ENCODE measurements at regions not wholly inside any gene's neighbourhood (a gene's known extent, or its start where the extent isn't known, plus 50 kb on each side); places are given as distances from the start of the nearest gene placed in this dataset.

DNA sequence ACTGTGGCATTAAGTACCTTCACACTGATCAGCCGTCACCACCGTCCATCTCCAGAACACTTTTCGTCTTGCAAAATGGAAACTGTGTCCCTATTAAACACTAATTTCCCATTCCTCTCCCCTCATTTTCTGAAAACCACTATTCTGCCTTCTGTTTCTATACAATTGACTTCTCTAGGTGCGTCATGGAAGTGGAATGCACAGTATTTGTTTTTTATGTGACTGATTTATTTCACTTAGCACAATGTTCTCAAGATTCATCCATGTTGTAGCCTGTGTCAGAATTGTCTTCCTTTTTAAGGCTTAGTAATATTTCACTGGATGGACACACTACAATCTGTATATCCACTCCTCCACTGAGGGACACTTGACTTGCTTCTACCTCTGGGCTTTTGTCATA lies 53.8 kb upstream of the PDE10A start:
- Histone ChIP-seq H3K36me3 (ENCODE audit: control insufficient read depth in 2 of 2, insufficient read depth in 1 of 2, low read length in 2 of 2) (no peaks in the 10 kb centered on the region), H3K4me3 (ENCODE audit: low read depth, low read length) (no peak overlapping the region), H3K4me1 (ENCODE audit: control insufficient read depth, insufficient read depth, low read length) (0 out of 2 replicates have a peak, but pooled peaks cover 2% of the 10 kb centered on the region), H3K9me3 (ENCODE audit: control insufficient read depth, insufficient read depth, low read depth, low read length) (no peaks in the 10 kb centered on the region), H3K27ac (ENCODE audit: extremely low read depth, low read depth, low read length) (no peak overlapping the region)
- CTCF ChIA-PET: interaction anchor here (0.9 kb wide), 1 partner anchor 142 kb away, joined by 3 read pairs; no protein-coding TSS in a partner anchor
- POLR2A ChIA-PET: no interaction called here
- TF ChIP-seq KLF1 (tag by site-specific recombination; IDR thresholded peaks at IDR 0.05) (no peak), SALL2 (tag by site-specific recombination; IDR thresholded peaks at IDR 0.05; ENCODE audit: borderline replicate concordance) (no peak), ZNF146 (tag by site-specific recombination; IDR thresholded peaks at IDR 0.05) (0 out of 2 replicates have a peak, but pooled peaks have one; percentile 39)

DNA sequence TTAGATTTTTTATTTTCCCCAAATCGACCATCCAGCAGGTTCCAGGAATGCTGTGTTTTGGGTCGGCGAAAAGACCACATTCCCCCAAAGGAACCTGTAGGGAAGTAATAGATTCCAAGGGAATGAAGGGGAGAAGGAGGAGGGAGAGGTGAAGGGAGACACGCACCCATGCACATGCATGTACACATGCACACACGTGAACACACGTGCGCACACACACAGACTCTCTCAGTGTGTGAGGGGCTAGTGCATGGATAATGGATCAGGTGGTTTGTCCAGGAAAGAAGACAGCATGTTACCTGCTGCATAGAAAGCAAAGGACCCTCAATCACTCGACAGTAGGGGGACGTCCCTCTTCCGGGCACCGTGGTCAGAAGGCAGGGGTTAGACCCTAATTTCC lies 52.4 kb upstream of the PDE10A start:
- POLR2A ChIA-PET: no interaction called here
- H3K27ac ChIP-seq (ENCODE audit: extremely low read depth, low read depth, low read length): no peak overlapping the region
- H3K4me1 ChIP-seq (ENCODE audit: control insufficient read depth, insufficient read depth, low read length): 0 out of 2 replicates have a peak, but pooled peaks cover 2% of the 10 kb centered on the region
- H3K36me3 ChIP-seq (ENCODE audit: control insufficient read depth in 2 of 2, insufficient read depth in 1 of 2, low read length in 2 of 2): no peaks in the 10 kb centered on the region
- no peaks in the 10 kb centered on the region for H3K9me3 ChIP-seq (ENCODE audit: control insufficient read depth, insufficient read depth, low read depth, low read length)
- TF ChIP-seq ZNF596 (tag by site-specific recombination; IDR thresholded peaks at IDR 0.05): no peak
- CTCF ChIA-PET: interaction anchor here (1.0 kb wide), 1 partner anchor 14 kb away, joined by 4 read pairs; no protein-coding TSS in a partner anchor
- no peak overlapping the region for H3K4me3 ChIP-seq (ENCODE audit: low read depth, low read length)

DNA sequence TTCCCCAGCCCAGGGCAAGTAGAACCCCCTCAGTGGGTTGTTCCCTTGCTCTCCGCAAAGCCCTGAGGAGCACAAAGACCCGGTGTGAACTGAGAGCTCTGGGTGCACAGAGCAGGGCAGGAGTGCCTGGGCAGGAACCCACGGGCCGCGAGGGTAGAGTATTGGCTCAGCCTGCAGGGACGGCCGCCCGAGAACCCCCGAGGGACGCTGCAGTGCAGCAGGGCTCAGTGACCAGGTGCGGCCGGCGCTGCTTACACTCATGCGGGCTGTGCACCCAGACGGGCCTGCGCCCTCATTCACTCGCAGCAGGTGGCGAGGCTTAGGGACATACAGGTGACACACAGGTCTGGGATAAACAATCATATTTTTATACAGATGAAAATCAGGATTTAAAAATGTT lies 51.9 kb upstream of the PDE10A start:
- CTCF ChIA-PET: interaction anchor here (0.6 kb wide), 1 partner anchor 686 kb away, joined by 3 read pairs; no protein-coding TSS in a partner anchor
- no peak overlapping the region for H3K27ac ChIP-seq (ENCODE audit: extremely low read depth, low read depth, low read length)

More for the DNA sequence above, 51.9 kb upstream of the PDE10A start:
- H3K36me3 ChIP-seq (ENCODE audit: control insufficient read depth in 2 of 2, insufficient read depth in 1 of 2, low read length in 2 of 2): no peaks in the 10 kb centered on the region
- no peak overlapping the region for H3K4me3 ChIP-seq (ENCODE audit: low read depth, low read length)
- H3K4me1 ChIP-seq (ENCODE audit: control insufficient read depth, insufficient read depth, low read length): 0 out of 2 replicates have a peak, but pooled peaks cover 2% of the 10 kb centered on the region
- TF ChIP-seq ZNF473 (tag by site-specific recombination; IDR thresholded peaks at IDR 0.05): no peak
- TF ChIP-seq KLF7 (tag by site-specific recombination; IDR thresholded peaks at IDR 0.05; ENCODE audit: borderline replicate concordance): no peak
- TF ChIP-seq, protein P1, sequence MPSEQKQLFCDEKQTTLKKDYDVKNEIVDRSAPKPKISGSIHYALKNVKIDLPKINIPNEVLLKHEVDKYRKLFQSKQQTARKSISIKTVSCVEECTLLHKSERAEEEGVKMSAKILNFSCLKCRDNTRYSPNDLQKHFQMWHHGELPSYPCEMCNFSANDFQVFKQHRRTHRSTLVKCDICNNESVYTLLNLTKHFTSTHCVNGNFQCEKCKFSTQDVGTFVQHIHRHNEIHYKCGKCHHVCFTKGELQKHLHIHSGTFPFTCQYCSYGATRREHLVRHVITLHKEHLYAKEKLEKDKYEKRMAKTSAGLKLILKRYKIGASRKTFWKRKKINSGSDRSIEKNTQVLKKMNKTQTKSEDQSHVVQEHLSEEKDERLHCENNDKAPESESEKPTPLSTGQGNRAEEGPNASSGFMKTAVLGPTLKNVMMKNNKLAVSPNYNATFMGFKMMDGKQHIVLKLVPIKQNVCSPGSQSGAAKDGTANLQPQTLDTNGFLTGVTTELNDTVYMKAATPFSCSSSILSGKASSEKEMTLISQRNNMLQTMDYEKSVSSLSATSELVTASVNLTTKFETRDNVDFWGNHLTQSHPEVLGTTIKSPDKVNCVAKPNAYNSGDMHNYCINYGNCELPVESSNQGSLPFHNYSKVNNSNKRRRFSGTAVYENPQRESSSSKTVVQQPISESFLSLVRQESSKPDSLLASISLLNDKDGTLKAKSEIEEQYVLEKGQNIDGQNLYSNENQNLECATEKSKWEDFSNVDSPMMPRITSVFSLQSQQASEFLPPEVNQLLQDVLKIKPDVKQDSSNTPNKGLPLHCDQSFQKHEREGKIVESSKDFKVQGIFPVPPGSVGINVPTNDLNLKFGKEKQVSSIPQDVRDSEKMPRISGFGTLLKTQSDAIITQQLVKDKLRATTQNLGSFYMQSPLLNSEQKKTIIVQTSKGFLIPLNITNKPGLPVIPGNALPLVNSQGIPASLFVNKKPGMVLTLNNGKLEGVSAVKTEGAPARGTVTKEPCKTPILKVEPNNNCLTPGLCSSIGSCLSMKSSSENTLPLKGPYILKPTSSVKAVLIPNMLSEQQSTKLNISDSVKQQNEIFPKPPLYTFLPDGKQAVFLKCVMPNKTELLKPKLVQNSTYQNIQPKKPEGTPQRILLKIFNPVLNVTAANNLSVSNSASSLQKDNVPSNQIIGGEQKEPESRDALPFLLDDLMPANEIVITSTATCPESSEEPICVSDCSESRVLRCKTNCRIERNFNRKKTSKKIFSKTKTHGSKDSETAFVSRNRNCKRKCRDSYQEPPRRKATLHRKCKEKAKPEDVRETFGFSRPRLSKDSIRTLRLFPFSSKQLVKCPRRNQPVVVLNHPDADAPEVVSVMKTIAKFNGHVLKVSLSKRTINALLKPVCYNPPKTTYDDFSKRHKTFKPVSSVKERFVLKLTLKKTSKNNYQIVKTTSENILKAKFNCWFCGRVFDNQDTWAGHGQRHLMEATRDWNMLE (tag by site-specific recombination; conservative IDR thresholded peaks at IDR 0.05; ENCODE audit: low read depth): no peak
- TF ChIP-seq, protein P2, sequence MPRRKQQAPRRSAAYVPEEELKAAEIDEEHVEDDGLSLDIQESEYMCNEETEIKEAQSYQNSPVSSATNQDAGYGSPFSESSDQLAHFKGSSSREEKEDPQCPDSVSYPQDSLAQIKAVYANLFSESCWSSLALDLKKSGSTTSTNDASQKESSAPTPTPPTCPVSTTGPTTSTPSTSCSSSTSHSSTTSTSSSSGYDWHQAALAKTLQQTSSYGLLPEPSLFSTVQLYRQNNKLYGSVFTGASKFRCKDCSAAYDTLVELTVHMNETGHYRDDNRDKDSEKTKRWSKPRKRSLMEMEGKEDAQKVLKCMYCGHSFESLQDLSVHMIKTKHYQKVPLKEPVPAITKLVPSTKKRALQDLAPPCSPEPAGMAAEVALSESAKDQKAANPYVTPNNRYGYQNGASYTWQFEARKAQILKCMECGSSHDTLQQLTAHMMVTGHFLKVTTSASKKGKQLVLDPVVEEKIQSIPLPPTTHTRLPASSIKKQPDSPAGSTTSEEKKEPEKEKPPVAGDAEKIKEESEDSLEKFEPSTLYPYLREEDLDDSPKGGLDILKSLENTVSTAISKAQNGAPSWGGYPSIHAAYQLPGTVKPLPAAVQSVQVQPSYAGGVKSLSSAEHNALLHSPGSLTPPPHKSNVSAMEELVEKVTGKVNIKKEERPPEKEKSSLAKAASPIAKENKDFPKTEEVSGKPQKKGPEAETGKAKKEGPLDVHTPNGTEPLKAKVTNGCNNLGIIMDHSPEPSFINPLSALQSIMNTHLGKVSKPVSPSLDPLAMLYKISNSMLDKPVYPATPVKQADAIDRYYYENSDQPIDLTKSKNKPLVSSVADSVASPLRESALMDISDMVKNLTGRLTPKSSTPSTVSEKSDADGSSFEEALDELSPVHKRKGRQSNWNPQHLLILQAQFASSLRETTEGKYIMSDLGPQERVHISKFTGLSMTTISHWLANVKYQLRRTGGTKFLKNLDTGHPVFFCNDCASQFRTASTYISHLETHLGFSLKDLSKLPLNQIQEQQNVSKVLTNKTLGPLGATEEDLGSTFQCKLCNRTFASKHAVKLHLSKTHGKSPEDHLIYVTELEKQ (tag by site-specific recombination; IDR thresholded peaks at IDR 0.05; ENCODE audit: borderline replicate concordance): no peak
- no peak for TF ChIP-seq KLF16 (tag by site-specific recombination; IDR thresholded peaks at IDR 0.05)
- H3K9me3 ChIP-seq (ENCODE audit: control insufficient read depth, insufficient read depth, low read depth, low read length): no peaks in the 10 kb centered on the region
- POLR2A ChIA-PET: no interaction called here

All from HEK293 (cell line).